HG03064 (cell line): ENCODE measurements at regions not wholly inside any gene's neighbourhood (a gene's known extent, or its start where the extent isn't known, plus 50 kb on each side); places are given as distances from the start of the nearest gene placed in this dataset.
"Not testable (repeated sequence)": the region's sequence is repeated elsewhere in the genome, so short reads cannot be mapped to it uniquely, and the experiment has no call there.

Experiments
- ATAC-seq: cut with Tn5 transposase; IDR thresholded peaks from one replicate; pipeline ENCODE4 v1.9.1; 2021; ENCODE audit warnings: low read depth; ENCODE audit not compliant: unreplicated experiment

DNA sequence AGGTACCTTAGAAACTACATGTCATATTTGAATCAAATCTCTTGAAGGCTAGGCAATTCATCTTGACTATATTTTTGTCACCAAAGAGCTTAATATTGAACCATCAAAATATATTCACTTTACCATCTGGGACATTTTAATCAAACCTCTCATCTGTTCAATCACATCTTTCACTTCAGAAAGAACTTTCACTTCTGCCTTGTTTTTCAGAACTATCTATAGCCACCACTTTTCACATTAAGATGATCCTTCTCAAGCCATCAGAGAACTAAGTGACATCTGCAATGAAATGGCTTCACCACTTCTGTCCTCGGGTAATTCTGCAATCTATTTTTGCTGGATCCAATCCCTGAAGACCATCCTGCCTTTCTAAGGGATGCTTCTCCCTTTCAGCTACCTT, 57.8 kb downstream of the OR2B2 start:
- ATAC-seq = no peak

DNA sequence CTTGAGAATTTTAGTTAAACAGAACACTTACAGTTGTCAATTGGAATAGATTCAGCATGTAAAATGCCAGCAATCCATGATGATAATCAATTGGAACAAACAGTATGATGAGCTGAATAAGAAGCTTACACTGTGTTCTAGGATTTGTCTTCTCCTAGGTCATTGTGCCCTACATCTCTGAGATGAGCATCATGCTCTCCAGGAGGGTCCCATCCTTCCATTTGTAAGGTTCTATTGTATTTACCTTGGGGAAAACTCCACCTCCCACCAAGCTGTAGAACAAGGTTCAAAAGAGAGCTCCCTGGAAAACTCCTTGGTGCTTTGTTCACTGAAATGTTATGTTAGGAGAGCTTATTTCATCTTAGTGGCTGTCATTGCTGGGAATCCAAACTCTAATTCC, 60.8 kb downstream of the OR2B2 start:
- ATAC-seq = no peak

DNA sequence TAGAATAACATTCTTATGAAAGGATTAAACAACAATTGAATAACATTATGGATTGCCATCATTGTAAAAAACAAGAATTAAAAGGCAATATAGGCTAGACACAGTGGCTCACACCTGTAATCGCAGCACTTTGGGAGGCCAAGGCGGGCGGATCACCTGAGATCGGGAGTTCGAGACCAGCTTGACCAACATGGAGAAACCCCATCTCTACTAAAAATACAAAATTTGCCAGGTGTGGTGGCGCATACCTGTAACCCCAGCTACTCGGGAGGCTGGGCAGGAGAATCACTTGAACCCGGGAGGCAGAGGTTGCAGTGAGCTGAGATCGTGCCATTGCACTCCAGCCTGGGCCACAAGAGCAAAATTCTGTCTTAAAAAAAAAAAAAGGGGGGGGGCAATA, 63.2 kb downstream of the OR2B2 start:
- ATAC-seq = not testable (repeated sequence)

DNA sequence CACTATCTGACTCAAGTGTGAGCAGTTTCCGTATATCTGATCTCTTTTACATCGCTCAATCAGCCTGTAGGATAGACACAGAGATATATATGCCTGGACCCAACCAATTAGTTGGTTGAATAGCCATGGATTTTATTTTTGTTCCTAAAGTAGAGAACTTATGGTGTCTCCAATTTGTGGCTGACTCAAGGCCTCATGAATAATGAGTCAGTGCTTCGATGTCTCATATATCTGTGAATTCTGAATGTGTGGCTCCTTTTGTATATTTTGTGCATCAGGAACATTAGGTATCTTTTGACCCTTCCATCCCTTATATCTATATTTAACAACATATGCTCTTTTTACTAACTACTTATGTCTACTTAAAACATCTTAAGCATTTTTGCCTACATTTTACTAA, 64.5 kb downstream of the OR2B2 start:
- ATAC-seq = no peak

DNA sequence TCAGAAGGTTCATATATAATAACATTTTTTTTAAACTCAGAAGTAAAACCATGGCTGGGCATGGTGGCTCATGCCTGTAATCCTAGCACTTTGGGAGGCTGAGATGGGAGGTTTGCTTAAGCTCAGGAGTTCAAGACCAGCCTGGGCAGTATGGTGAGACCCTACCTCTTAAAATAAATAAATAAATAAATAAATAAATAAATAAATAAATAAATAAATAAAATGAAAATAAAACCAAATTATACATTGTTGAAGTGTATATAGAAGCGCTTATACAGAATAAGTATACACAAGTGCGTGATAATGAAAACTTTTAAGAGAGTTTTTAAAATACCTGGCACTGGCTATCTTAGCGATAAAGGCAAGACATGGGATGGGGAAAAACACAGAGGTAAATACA, 71.6 kb downstream of the OR2B2 start:
- ATAC-seq = no peak

DNA sequence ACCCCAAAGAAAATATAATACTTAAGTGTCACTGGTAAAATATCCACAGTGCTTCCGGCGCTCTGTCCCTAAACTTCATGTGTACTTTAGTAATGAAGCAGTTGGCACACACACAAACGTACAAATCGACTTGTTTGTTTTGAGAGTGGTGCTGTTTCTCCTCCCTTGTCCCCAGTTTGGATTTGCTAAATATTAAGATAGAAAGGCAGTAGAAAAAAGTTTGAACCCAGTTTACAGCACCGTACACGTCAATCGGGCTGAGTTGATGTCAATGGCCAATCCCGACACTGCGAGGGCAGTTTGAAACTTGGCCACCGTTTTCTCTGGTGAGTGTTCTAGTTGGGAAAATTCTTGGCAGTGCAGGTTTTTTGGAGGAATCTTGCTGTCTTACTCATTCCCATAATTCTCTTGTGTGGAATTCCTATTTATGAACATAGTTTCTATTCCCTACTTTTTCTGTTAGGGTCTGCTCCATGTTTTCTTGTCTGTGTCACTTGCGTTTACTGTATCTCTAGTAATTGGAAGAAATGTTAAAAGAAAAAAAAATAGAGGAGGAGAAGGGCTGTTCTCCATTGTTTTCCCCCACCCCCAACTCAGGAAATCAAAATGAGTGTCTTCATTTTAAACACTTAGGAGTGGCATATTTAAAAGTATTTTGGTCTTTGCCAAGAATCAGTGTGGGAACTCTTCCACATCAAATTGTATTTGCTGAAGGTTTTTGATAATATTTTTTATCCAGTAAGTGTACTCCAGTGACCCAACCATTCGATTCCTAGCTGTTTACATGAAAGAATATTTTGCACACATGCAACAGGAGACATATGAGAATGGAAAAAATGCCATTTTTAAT, 72.3 kb downstream of the OR2B2 start:
- ATAC-seq = no peak

DNA sequence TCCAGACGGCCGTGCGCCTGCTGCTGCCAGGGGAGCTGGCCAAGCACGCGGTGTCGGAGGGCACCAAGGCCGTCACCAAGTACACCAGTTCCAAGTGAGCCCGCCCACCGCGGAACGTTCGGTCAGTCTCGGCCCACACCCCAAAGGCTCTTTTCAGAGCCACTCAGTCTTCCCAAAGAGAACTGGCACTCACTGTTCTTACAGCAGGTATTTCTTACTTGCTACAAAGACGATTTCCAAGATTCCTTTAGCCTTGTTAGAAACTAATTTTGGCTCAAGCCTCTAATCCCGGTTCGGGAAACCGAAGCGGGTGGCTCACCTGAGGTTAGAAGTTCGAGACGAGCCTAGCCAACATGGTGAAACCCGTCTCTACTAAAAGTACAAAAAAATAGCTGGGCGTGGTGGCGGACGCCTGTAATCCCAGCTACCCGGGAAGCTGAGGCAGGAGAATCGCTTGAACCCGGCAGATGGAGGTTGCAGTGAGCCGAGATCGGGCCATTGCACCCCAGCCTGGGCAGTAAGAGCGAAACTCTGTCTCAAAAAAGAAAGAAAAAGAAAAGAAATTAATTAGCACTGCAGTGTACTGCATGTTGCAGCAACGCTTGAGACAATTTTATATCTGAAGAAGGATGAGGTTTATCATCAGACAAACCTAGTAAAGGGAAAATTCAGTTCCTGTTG, 73.1 kb downstream of the OR2B2 start:
- ATAC-seq = no peak

DNA sequence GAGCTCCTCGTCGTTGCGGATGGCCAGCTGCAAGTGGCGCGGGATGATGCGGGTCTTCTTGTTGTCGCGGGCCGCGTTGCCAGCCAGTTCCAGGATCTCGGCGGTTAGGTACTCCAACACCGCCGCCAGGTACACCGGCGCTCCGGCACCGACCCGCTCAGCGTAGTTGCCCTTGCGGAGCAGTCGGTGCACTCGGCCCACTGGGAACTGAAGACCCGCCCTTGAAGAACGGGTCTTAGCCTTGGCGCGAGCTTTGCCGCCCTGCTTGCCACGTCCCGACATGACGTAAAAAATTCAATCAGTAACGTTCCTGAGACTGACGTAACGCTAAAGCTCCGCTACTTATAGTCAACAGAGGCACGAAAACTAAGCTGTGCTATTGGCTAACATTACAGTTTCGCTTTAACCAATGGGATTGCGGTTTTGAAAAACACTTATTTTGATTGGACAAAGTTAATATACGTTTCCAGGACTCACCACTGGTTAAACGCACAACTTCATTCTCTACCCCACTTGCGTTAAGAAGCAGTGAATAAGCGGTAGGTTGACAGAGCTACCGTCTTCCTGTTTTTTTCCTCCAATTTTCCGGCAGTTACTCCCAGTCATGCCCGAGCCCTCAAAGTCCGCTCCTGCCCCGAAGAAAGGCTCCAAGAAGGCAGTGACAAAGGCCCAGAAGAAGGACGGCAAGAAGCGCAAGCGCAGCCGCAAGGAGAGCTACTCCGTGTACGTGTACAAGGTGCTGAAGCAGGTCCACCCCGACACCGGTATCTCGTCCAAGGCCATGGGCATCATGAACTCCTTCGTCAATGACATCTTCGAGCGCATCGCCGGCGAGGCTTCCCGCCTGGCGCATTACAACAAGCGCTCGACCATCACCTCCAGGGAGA, 73.9 kb downstream of the OR2B2 start:
- peak; percentile 64 for ATAC-seq

DNA sequence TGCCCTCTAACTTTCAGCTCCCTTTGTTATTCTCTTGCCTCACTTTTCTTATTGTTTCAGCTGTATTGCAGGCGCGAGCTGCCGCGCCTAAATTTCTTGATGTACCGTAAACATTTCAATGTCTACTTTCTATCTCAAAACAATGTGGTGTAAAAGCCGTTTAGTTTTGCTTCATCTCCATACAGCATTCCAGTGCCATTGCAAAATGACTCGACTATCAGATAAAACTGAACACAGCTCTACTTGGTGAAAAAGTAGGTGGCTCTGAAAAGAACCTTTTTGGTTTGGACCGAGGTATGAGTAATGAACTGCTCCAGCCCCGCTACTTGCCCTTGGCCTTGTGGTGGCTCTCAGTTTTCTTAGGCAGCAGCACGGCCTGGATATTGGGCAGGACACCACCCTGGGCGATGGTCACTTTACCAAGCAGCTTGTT, 74.6 kb downstream of the OR2B2 start:
- peak; percentile 14 for ATAC-seq

DNA sequence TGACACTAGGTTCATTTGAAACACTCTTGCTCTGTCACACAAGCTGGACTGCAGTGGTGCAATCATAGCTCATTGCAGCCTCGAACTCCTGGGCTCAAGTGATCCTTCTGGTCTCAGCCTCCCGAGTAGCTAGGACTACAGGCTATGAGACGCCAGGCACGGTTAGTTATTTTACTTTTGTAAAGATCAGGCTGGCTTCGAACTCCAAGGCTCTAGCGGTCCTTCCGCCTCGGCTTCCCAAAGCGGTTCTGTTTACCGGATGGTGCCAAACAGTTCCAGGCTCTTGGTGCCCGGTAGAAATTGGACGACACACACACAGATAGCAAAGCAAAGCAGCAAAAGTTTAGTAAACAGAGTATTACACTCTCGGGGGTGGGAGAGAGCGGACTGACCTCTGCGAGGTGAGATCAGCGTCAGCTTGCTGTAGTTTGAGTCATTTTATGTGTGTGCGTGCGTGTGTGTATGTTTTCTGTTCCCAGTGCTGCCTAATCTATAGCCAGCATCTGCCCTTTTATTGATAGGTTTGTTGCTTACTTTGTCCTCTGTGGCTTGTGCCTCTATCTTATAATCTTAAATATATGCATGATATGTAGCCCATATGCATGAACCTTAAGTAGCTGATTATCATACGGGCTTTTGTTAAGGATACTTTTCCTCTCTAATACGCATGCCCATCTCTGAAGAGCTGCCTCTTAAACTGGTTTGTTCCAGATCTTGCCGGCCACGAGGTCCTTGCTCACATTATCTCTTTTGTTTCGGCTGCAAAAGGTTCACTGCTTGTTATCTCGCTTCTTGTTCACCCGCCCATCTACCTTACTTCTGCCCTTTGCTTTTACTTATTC, 75.2 kb downstream of the OR2B2 start:
- ATAC-seq = no peak

DNA sequence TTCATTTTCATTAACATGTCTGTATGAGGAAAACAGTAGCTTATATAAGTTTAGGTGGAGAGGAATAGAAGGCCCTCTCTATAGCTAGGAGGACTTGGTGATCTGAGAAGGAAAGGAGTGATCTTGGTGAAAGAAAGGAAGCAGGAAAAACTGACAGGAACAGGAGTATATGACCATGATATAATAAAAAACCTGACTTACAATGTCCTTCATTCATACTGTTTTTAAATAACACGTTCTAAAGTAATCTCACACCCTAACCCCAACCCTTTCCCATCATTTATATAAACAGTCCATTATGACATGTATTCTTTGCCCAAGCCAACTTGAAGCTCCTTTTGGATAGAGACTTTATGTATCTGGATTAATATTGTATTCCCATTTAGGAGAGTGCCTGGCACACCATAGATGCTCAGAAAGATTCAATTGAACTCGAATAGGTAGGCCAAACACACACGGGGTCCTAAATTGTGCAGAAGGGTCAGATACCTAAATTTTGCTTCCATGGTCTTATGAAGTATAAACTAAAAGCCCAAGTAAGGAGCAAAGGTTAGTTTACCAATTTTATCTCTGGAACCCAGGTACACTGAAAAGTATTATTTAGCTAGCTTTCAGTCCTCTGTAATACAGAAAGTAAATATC, 75.9 kb downstream of the OR2B2 start:
- ATAC-seq = no peak

DNA sequence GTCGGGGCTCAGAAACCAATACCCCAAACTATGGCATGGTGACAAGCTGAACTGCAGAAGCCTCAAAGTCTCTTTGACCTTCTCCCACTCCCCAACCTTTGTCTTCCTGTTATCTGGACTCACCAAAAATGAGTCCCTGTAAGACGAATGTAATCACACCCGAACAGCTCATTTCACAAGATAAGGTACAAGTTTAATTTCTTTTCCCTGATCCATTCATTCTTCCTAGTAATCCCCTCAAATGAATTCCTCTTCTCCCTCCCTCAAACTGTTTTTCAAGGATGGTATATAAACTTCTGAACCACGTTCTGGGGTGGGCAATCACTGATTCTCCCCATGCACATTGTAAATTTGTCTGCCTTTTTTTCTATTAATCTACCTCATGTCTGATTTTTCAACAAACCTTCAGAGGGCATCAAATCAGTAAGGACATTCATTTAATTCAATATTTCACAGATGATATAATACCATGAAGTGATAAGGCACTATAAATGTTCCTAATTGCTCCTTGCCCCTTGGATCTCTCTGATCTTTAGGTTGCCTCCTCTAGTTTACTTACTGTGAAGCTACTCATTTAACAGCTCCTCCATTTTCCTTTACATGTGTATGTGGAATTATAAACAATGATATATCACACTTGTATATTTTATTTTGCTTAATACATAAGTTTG, 77.2 kb downstream of the OR2B2 start:
- ATAC-seq = no peak

DNA sequence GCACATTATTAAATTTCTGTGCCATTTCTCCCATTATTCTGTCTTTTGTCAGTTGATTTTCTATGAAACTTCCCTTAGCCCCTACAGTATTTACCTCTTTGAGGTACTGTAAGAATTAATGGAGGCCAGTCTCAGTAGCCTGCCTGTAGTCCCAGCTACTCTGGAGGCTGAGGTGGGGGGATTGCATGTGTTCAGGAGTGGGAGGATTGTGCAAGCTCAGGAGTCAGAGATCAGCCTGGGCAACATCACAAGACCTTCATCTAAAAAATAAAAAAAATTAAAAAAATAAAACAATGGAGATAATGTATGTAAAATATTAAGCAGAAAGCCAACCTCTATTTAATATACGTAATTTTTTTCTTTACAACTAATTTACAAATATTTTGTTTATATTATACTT, 77.8 kb downstream of the OR2B2 start:
- no peak for ATAC-seq

DNA sequence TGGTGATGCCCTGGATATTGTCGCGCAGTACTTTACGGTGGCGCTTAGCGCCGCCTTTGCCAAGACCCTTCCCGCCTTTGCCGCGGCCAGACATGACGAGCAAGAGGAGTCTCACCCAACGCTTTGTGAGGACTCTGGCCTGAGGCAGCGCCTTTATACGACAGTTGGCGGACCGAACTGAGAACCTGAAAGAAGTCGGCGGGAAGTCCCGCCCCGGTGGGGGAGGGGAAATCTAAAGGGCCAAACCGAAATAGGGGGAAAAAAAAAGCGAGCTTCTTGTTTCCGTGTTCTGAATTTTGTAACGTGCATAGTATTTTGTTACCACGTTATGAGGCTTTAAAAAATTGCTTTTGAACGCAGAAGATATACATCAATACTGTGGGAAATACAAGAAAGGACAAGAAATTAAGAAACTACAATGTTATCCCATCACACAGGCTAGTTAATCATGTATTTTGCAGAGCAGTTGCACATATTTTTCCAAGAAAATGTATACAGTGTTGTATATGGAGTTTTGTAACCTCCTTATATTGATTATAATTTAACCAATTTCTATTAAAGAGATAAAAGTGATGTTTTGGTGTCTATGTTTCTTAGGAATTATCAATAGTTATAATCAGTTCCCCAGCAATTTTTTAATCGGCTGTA, 80.6 kb downstream of the OR2B2 start:
- peak; percentile 72 for ATAC-seq

DNA sequence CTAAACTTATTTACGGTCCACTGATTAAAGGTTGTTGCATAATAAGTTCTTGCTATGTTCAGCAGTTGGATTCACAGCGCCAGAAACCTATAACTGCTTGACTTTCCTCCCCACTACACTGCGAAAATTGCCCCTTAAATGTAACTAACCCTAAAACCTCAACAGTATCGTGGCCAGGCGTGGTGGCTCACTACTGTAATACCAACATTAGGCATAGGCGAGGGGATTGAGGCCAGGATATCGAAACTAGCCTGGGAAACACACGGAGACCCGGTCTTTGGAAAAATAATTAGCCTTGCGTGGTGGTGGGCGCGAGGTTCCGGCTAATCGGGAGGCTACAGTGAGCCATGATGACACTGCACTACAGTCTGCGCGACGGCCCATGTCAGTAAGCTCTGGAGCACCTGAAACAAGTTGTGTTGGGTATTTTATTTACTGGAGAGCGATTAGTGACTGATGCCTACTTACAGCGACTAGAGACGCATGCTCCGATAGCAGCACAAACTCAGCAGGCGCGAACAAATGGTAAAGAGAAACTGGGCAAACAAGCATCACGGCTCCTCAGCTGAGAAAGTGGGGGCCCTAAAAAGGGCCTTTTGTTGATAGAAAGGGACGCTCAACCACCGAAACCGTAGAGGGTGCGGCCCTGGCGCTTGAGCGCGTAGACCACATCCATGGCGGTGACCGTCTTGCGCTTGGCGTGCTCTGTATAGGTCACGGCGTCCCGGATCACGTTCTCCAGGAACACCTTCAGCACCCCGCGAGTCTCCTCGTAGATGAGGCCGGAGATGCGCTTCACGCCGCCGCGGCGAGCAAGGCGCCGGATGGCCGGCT, 81.4 kb downstream of the OR2B2 start:
- peak; percentile 71 for ATAC-seq

DNA sequence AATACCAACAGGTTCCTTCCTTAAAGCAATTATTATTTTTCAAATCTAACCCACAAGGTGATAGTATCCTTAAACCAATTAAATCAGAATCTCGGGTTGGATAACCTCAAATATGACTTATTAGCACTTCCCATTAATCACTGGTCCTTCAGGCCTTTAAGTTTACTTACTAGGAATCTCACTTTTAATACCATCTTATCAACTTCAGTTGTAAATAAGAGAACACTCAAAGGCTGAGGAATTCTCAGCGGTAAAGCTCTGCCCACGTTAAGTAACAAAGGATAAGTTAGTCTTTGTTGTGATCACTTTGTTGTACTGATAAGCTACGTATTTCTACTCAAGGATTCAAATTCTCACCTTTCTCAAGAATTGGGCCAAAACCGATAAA, 82.0 kb downstream of the OR2B2 start:
- no peak for ATAC-seq

DNA sequence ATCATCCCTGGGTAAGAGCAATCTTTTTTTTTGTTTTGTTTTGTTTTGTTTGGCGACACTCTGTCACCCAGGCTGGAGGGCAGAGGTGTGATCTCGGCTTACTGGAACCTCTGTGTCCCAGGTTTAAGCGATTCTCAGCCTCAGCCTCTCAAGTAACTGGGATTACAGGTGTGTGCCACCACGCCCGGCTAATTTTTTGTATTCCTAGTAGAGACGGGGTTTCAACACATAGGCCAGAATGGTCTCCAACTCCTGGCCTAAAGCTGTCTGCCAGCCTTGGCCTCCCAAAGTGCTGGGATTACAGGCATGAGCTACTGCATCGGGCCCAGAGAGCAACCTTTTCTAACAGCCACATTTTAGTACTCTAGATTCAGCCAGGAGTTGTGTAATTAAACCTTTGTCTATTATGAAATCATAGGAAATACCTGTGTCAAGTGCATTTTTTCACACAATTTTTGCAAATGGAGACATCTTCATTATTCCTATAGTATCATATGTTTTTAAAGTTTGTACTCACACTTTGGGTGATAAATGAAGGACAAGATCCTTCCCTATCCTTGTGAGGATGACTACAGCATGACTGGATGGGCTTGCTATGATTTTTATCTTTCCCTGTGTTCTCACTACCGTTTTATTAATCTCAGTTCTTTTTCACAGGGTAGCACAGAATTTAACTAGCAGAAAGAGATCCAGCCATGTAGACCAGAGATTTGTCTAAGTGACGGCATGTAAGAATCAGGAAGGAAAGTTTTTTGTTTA, 82.6 kb downstream of the OR2B2 start:
- no peak for ATAC-seq
